ENCODE measurements at regions not wholly inside any gene's neighbourhood (a gene's known extent, or its start where the extent isn't known, plus 50 kb on each side); places are given as distances from the start of the nearest gene placed in this dataset.

GRCh38 chr16:22664132-22664531, 149.8 kb upstream of the HS3ST2 start:
- H3K4me2 ChIP-seq (ENCODE audit: insufficient read depth, low read length) = no peak overlapping the region
- H3K9me3 ChIP-seq (replicated peaks; ENCODE audit: control insufficient read depth, insufficient read depth, low read length) = no peaks in the 10 kb centered on the region
- no peak overlapping the region for H3K9ac ChIP-seq (replicated peaks; ENCODE audit: extremely low read depth, insufficient read depth, low read length)
- DNase-seq (ENCODE audit: low read depth, low spot score) = no peak
- H3K4me1 ChIP-seq (ENCODE audit: control insufficient read depth, extremely low read depth, insufficient read depth, low read length) = no peaks in the 10 kb centered on the region
- BruUV-seq (replicated peaks) = no TSS peak
- POLR2A ChIA-PET = no interaction called here
- dilution Hi-C loops (cut with MboI; ENCODE audit: extremely low pct_ligation_motif_present, low sequenced_read_pairs) (no loop called here), intact Hi-C loops (cut with micrococcal nuclease) (no loop called here)
- H4K20me1 ChIP-seq (replicated peaks; ENCODE audit: control insufficient read depth, extremely low read depth, insufficient read depth, low read length) = no peaks in the 10 kb centered on the region
- H3K9me1 ChIP-seq (replicated peaks; ENCODE audit: control insufficient read depth, extremely low read depth, insufficient read depth, low read length) = no peaks in the 10 kb centered on the region
- H3K27me3 ChIP-seq (ENCODE audit: control insufficient read depth in 2 of 2, insufficient read depth in 2 of 2, low read length in 2 of 2) = peaks cover 0 to 6% of the 10 kb centered on the region in 2 experiments
- no peak overlapping the region for H2AFZ ChIP-seq (ENCODE audit: low read depth, low read length)
- TF ChIP-seq GATA2 (IDR thresholded peaks at IDR 0.05; ENCODE audit: insufficient read depth, insufficient read length, low read depth, low read length) = no peak
- no peak for TF ChIP-seq MAX (IDR thresholded peaks at IDR 0.05; ENCODE audit: insufficient read depth, insufficient read length)
- TF ChIP-seq POLR2AphosphoS5 (IDR thresholded peaks at IDR 0.05; ENCODE audit: insufficient read depth, low read depth, low read length) = no peak
- no peak for TF ChIP-seq EZH2 (IDR thresholded peaks at IDR 0.05; ENCODE audit: borderline replicate concordance, low read depth, low read length, severe bottlenecking)
- no peak for TF ChIP-seq FOS (IDR thresholded peaks at IDR 0.05; ENCODE audit: borderline replicate concordance, insufficient read depth, low read length)
- TF ChIP-seq CTCF (IDR thresholded peaks at IDR 0.05; ENCODE audit: extremely low read depth in 1 of 2, insufficient read depth in 1 of 2, low read depth in 1 of 2, low read length in 2 of 2) = no peak
- TF ChIP-seq MYC (IDR thresholded peaks at IDR 0.05; ENCODE audit: low read depth, low read length) = no peak
- TF ChIP-seq POLR2A (IDR thresholded peaks at IDR 0.05; ENCODE audit: low read depth, low read length) = no peak
- no peak for TF ChIP-seq JUN (IDR thresholded peaks at IDR 0.05; ENCODE audit: borderline replicate concordance, insufficient read depth, insufficient read length, low read depth)
- H3K36me3 ChIP-seq (ENCODE audit: control insufficient read depth in 2 of 2, extremely low read depth in 1 of 2, insufficient read depth in 2 of 2, low read length in 2 of 2) = no peaks in the 10 kb centered on the region
- FAIRE-seq = no peak
- no peaks in the 10 kb centered on the region for H3K79me2 ChIP-seq (ENCODE audit: control insufficient read depth, insufficient read depth, low read length)
- H3K27ac ChIP-seq (ENCODE audit: insufficient read depth, low read depth, low read length) = no peak overlapping the region
- CTCF ChIA-PET = interaction anchor here (0.6 to 2.3 kb wide), 2 partner anchors 10 to 1526 kb away, joined by 4 to 9 read pairs; no protein-coding TSS in a partner anchor
- no peak overlapping the region for H3K4me3 ChIP-seq (replicated peaks in 1 of 3; ENCODE audit: insufficient read depth in 1 of 3, low read depth in 1 of 3, low read length in 3 of 3)

All from endothelial cell of umbilical vein (primary cell).